Activated CD8-positive, alpha-beta memory T cell treated with anti-CD3 and anti-CD28 coated beads, Interleukin-2, amount 10 ng/mL, durations not matched to agents 7 days and 5 days (primary cell): ENCODE measurements at regions not wholly inside any gene's neighbourhood (a gene's known extent, or its start where the extent isn't known, plus 50 kb on each side); places are given as distances from the start of the nearest gene placed in this dataset.

ENCODE experiments used
- ATAC-seq: fragments of 150-1000 bp; cut with Tn5 transposase; one replicate; pipeline ENCODE4 v1.10.0; 2021; ENCODE audit warnings: moderate library complexity
- CTCF ChIA-PET: fragments of 350-600 bp; sonication (Branson Sonifier 250); formaldehyde crosslinking; loops from one replicate; lab custom pipeline; 2021; ENCODE audit warnings: antibody characterized with exemption; lab: Charles Lee
- DNase-seq: peaks from one replicate; pipeline ENCODE4 v3.0.0-alpha.2; 2020
- H3K27ac Mint-ChIP-seq: one replicate; pipeline ENCODE4 v1.8.0; 2021; ENCODE audit warnings: mild to moderate bottlenecking, mixed read lengths
- H3K27me3 Mint-ChIP-seq: one replicate; pipeline ENCODE4 v1.8.0; 2021; ENCODE audit warnings: mixed read lengths
- H3K36me3 Mint-ChIP-seq: one replicate; pipeline ENCODE4 v1.8.0; 2021; ENCODE audit warnings: mild to moderate bottlenecking, mixed read lengths
- H3K4me1 Mint-ChIP-seq: one replicate; pipeline ENCODE4 v1.8.0; 2021; ENCODE audit warnings: mixed read lengths
- H3K4me3 Mint-ChIP-seq: one replicate; pipeline ENCODE4 v1.8.0; 2021; ENCODE audit warnings: mild to moderate bottlenecking, moderate library complexity, mixed read lengths
- H3K9me3 Mint-ChIP-seq: one replicate; pipeline ENCODE4 v1.8.0; 2022; ENCODE audit warnings: low read depth, mixed read lengths

DNA sequence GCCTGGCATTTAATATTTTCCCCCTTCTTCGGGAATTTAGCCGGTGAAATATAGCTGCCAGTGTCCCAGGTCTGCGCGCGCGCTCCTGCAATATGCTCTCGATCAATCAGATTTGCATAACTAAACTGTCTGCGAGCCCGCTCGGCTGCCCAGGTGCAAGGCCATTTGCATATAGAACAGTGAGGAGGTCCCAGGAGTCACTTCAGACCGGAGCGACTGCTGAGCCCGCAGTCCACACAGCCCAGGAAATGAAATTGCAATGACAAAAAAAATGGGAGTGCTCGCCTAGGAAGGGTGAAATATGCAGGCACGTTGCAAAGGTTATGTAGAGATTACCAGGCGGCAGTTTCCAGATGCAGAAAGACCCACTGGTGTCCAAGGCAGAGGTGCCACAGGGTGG, 228.5 kb downstream of the VRK1 start:
- Mint-ChIP-seq H3K9me3 (no peaks in the 10 kb centered on the region), H3K4me1 (peaks cover 13% of the 10 kb centered on the region), H3K27me3 (peaks cover 17% of the 10 kb centered on the region), H3K4me3 (no peak overlapping the region), H3K36me3 (no peaks in the 10 kb centered on the region), H3K27ac (no peak overlapping the region)
- no peak for ATAC-seq
- CTCF ChIA-PET, result no interaction called here
- DNase-seq, result no peak

DNA sequence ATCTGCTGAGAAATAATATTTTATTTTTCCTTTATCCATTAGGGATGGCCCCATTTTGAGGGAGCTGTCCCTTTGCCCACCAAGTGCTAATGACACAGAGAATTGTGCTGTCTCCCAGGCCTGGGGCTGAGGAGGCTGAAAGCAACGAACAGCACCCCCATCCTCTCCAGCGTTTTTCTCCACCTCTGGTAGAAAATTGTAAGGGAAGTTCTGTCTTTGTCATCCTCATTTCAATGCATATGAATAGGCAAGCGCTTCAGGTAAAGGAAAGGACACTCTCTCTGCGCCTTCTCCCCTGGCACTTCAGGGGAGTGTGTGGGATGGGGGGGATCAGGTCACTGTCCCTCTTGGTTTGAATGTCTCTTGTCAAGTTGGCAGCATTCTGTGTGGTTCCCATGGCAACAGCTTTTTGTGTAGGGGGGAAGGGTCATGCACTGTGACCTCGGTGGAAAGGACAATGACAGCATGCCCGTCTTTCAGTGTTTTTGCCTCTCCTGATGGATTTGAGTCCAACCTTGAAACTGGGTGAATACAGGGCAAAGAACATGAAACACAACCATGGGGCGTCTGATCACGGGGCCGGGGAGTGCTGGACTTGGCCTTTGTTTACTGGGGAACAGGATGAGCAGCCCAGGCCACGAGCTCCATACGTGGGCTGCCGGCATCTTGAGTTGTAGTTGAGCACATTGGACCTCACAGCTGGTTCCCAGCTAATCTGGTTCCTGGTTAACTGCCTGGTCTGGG, 230.2 kb downstream of the VRK1 start:
- H3K4me3 Mint-ChIP-seq, result no peak overlapping the region
- no peak overlapping the region for H3K27ac Mint-ChIP-seq
- H3K36me3 Mint-ChIP-seq, result peaks cover 8% of the 10 kb centered on the region
- ATAC-seq, result no peak
- no peak for DNase-seq
- CTCF ChIA-PET, result no interaction called here
- no peaks in the 10 kb centered on the region for H3K9me3 Mint-ChIP-seq
- H3K27me3 Mint-ChIP-seq, result peaks cover 32% of the 10 kb centered on the region
- H3K4me1 Mint-ChIP-seq, result peaks cover 4% of the 10 kb centered on the region

DNA sequence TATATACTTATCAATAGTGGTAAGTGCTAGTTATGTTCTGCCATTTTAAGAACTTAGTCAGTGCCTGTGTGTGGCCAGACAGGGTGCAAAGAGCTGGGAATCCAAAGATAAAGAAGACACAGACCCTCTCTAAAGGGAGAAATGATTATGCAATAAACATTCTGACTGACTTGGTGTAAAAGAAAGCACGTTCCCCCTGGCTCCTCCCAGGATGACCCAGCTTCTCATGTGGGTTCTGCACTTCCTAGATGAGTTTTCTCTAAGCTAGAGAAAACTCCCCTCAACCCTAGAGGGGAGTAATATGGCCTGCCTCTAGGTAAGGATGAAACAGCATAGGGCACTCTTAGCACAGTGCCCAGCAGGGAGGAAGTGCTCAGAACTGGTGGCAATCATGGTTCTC, 231.2 kb downstream of the VRK1 start:
- CTCF ChIA-PET, result no interaction called here
- H3K36me3 Mint-ChIP-seq, result peaks cover 9% of the 10 kb centered on the region
- no peak overlapping the region for H3K27ac Mint-ChIP-seq
- H3K9me3 Mint-ChIP-seq, result no peaks in the 10 kb centered on the region
- peaks cover 8% of the 10 kb centered on the region for H3K4me1 Mint-ChIP-seq
- no peak overlapping the region for H3K4me3 Mint-ChIP-seq
- ATAC-seq (no peak), DNase-seq (no peak)
- H3K27me3 Mint-ChIP-seq, result peaks cover 38% of the 10 kb centered on the region

DNA sequence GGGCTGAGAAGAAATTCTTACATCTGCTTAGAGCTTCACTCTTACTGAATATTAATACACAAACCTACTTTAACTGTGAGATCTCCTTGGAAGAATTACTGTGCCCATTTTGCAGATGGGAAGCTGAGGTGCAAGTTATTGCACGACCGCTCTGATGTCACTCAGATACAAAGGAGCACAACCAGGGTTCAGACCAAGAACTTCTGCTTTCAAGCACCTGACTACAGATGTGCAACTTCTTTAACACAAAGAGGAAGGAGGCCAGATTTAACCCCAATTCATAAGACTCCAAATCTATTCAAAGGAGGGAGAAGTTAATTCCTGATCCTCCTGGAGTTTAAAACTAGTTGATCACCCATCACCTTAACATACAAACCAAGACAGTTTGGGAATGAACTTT, 232.6 kb downstream of the VRK1 start:
- ATAC-seq, result no peak
- Mint-ChIP-seq H3K27ac (no peak overlapping the region), H3K4me1 (peaks cover 8% of the 10 kb centered on the region), H3K27me3 (peaks cover 48% of the 10 kb centered on the region), H3K9me3 (no peaks in the 10 kb centered on the region), H3K4me3 (no peak overlapping the region), H3K36me3 (peaks cover 9% of the 10 kb centered on the region)
- CTCF ChIA-PET, result no interaction called here
- no peak for DNase-seq

DNA sequence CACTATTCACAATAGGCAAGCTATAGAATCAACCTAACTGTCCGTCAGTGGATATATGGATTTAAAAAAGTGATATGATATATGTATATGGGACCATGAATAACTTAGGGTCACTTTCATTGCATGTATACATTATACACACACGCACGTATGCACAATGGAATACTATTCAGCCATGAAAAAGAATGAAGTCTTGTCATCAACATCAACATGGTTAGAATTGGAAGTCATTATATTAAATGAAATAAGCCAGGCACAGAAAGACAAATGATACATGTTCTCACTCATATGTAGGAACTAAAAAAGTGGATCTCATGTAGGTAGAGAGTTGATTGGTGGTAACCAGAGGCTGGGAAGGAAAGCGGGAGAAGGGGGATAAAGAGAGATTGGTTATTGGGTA, 234.3 kb downstream of the VRK1 start:
- CTCF ChIA-PET, result no interaction called here
- peaks cover 56% of the 10 kb centered on the region for H3K27me3 Mint-ChIP-seq

DNA sequence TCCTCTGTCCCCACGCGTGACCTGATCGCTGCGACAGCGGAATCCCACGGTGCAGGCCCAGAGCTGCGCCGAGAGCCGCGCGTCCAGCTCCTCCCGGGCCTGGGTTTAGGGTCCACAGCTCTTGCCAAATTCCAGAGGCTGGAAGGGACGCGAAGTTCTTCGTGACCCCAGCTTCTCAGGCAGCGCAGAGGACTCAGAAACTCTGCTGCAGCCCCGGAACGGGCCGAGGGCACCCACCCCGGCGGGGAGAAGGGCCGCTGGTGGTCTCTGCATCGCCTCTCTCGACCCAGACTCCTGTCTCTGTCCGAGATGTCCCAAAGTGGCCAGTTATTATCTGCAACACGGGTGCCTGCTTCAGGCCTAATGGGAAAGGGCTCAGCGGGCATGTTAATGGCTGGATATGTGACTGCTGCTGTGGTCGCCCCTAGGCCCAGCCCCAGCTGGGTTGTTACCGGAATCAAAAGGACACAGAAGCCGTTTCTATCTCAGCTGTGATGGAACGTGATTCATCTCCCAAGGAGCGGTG, 236.4 kb downstream of the VRK1 start:
- DNase-seq (no peak), ATAC-seq (no peak)
- no peak overlapping the region for H3K27ac Mint-ChIP-seq
- CTCF ChIA-PET, result interaction anchor here (0.8 kb wide), 1 partner anchor 22 kb away, joined by 3 read pairs; no protein-coding TSS in a partner anchor
- peaks cover 6% of the 10 kb centered on the region for H3K4me1 Mint-ChIP-seq
- no peak overlapping the region for H3K4me3 Mint-ChIP-seq
- H3K36me3 Mint-ChIP-seq, result peaks cover 9% of the 10 kb centered on the region
- peaks cover 67% of the 10 kb centered on the region for H3K27me3 Mint-ChIP-seq
- no peaks in the 10 kb centered on the region for H3K9me3 Mint-ChIP-seq

More for the DNA sequence above, 234.3 kb downstream of the VRK1 start:
- ATAC-seq (no peak), DNase-seq (no peak)
- H3K27ac Mint-ChIP-seq, result no peak overlapping the region
- H3K9me3 Mint-ChIP-seq, result no peaks in the 10 kb centered on the region
- peaks cover 9% of the 10 kb centered on the region for H3K36me3 Mint-ChIP-seq
- H3K4me1 Mint-ChIP-seq, result peaks cover 8% of the 10 kb centered on the region
- H3K4me3 Mint-ChIP-seq, result no peak overlapping the region

DNA sequence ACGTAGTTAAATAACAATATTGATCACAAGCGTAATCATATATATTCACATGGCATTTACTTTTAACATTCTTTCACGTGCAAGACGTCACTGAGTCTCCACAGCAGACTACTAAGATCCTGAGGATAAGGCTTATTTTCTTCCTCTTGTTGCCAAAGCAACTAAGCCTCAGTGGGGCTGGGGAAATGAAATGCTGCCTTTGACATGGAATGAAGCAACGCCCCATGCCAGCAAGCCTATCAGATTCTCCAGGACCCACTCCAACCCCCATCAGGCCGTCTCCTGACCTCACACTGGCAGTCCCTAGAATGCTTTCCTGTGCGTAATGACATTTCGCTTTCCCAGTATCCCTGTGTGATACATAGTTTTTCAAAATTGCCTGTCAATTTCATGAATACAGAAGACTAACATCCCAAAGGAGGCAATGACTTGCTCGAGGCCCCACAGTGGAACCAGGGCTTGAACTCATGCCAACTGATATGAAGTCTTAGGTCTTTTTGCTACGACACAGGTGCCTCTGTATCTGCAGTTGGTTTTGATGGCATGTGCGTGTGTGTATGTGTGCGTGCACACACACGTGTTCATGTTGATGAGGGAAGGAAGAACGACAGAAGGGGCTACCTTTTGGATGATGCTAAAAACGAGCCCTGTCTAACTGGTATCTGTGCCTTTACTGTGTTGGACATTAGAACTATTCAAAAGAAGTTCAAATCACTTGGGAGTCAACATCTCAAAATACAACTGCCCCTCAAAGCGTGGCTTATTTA, 239.1 kb downstream of the VRK1 start:
- ATAC-seq (no peak), DNase-seq (no peak)
- H3K9me3 Mint-ChIP-seq, result peaks cover 9% of the 10 kb centered on the region
- peaks cover 6% of the 10 kb centered on the region for H3K4me1 Mint-ChIP-seq
- no peak overlapping the region for H3K27ac Mint-ChIP-seq
- H3K27me3 Mint-ChIP-seq, result peaks cover 58% of the 10 kb centered on the region
- no peak overlapping the region for H3K4me3 Mint-ChIP-seq
- CTCF ChIA-PET, result no interaction called here
- H3K36me3 Mint-ChIP-seq, result peaks cover 9% of the 10 kb centered on the region

DNA sequence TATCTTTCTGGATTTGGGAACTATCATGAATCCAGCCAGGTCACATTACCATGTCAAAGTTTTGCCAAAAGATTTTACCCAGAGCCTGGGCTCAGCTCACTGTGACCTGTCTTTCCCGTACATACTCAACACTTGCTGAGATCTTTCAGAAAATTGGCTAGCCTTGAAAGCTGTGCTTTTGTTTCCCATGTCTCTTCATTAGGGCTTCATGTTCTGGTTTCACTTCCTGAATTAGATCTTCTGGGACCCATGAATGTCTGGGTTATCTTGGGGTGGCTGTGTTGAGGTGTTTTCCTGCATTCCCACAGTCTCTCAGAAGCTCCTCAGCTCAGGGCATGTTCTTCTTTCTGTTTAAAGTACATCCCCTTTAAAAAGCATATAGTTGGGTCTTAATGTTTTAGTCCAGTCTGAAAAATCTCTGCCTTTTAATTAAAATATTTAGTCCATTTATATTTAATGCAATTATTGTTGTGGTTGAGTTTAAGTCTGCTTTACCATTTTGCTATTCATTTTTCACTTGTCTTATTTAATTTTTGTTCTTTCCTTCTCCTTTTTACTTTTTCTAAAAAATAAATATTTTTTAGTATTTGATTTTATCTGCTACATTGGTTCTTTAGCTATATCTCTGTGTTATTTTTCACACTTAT, 242.7 kb downstream of the VRK1 start:
- H3K27me3 Mint-ChIP-seq, result peaks cover 28% of the 10 kb centered on the region
- CTCF ChIA-PET, result no interaction called here
- H3K36me3 Mint-ChIP-seq, result peaks cover 3% of the 10 kb centered on the region
- H3K4me1 Mint-ChIP-seq, result no peaks in the 10 kb centered on the region
- H3K27ac Mint-ChIP-seq, result no peak overlapping the region
- no peak for DNase-seq
- peaks cover 9% of the 10 kb centered on the region for H3K9me3 Mint-ChIP-seq
- no peak for ATAC-seq
- no peak overlapping the region for H3K4me3 Mint-ChIP-seq

DNA sequence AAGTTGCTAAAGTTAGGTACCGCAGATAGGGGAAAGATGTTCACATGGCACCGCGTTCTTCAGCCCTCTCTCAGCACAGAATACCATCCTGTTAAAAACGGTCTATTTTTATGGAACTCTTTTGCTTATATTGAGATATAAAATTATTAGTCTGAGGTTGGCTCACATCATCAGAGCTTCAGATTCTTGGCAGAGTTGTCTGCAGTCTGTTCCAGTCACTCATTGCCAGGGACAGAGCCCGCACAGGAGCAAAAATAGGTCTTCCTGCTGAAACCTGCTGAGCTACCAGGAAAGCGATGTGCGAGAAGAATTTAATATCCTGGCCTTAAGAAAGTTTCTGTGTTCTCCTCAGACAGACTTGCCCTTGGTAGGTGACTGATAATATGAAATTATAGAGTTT, 249.8 kb downstream of the VRK1 start:
- DNase-seq (no peak), ATAC-seq (no peak)
- Mint-ChIP-seq H3K4me1 (no peaks in the 10 kb centered on the region), H3K27me3 (peaks cover 2% of the 10 kb centered on the region), H3K9me3 (no peaks in the 10 kb centered on the region), H3K27ac (no peak overlapping the region), H3K4me3 (no peak overlapping the region), H3K36me3 (no peaks in the 10 kb centered on the region)
- CTCF ChIA-PET, result interaction anchor here (1.0 kb wide), 1 partner anchor 9 kb away, joined by 3 read pairs; no protein-coding TSS in a partner anchor

DNA sequence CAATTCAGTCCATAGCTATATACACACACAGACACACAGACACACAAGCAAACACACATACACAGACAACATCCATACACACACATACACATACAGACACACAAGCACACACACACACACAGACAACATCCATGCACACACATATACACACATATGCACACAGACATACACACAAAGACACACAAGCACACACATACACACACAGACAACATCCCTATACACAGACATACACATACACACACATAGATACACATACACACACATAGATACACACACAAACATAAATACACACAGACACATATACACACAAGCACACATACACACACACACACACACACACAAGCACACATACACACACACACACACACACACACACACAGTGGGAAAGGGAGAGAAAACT, 254.8 kb downstream of the VRK1 start:
- ATAC-seq (no peak), DNase-seq (no peak)
- Mint-ChIP-seq H3K27me3 (peaks cover 5% of the 10 kb centered on the region), H3K4me3 (no peak overlapping the region), H3K36me3 (no peaks in the 10 kb centered on the region), H3K9me3 (no peaks in the 10 kb centered on the region), H3K4me1 (no peaks in the 10 kb centered on the region), H3K27ac (no peak overlapping the region)
- CTCF ChIA-PET, result interaction anchor here (1.0 kb wide), 1 partner anchor 67 kb away, joined by 3 read pairs; no protein-coding TSS in a partner anchor

DNA sequence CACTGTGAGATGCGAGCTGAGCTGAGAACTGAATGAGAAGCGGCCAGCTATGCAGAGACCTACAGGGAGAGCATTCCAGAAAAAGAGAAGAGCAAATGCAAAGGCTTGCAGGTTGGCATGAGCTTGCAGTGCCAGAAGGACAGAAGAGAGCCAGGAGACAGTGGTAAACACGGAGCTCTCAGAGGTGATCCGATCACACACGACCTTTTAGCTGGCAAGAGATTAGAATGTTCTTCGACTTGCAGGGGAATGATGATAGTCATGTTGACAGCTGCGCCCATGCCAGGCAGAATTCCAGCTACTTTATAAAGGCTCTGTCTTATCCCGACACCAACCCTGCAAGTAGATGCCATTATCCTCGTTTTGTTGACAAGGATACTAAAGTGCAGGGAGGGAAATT, 256.8 kb downstream of the VRK1 start:
- Mint-ChIP-seq H3K27ac (no peak overlapping the region), H3K27me3 (peaks cover 7% of the 10 kb centered on the region), H3K36me3 (no peaks in the 10 kb centered on the region), H3K9me3 (no peaks in the 10 kb centered on the region), H3K4me1 (no peaks in the 10 kb centered on the region), H3K4me3 (no peak overlapping the region)
- CTCF ChIA-PET, result no interaction called here
- DNase-seq, result no peak
- ATAC-seq, result no peak

DNA sequence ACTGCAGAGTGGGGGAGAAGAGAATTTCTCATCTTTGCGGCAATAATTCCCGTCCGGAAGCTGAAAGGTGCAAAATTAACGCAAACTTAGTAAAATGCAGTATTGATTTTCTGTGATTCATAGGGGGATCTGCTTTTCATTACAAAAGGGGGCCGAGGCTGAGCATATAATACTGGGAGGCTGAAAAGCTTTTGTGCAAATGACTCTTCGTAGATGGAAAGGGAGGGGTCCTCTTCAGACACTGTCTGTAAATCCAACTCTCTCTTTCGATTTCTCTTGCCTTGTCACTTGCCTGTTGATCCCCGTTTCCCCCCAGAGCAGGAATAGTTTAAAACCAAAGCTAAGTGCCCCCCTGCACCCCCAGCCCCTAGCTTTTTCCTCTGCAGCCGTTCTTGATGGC, 258.2 kb downstream of the VRK1 start:
- Mint-ChIP-seq H3K4me3 (no peak overlapping the region), H3K27ac (no peak overlapping the region), H3K9me3 (no peaks in the 10 kb centered on the region), H3K27me3 (peaks cover 7% of the 10 kb centered on the region), H3K36me3 (no peaks in the 10 kb centered on the region), H3K4me1 (no peaks in the 10 kb centered on the region)
- CTCF ChIA-PET, result interaction anchor here (0.6 to 1.2 kb wide), 4 partner anchors 12 to 324 kb away, joined by 3 to 4 read pairs (median 4); no protein-coding TSS in a partner anchor
- ATAC-seq (no peak), DNase-seq (no peak)

DNA sequence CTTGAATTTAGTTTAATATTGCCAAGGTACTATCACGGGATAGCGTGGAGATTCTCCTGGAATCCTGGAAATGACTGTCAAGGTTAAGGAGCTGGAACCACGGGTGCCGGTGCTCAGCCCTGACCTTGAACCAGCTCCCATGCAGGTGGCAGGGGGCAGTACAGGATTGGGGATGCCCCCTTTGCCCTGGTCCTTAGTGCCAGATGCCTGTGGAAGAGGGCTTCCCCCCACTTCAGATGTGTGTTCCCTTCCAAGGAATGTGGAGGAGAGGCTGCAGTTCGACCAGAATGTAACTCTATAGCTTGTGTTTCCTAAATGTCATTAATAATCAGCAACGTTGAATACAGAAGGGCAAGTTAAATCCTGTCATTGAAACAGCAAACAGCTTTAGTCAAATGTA, 258.9 kb downstream of the VRK1 start:
- no peak overlapping the region for H3K27ac Mint-ChIP-seq
- CTCF ChIA-PET, result interaction anchor here (0.6 to 1.2 kb wide), 6 partner anchors 9 to 323 kb away, joined by 3 to 4 read pairs (median 3); no protein-coding TSS in a partner anchor

More for the DNA sequence above, 258.9 kb downstream of the VRK1 start:
- ATAC-seq (no peak), DNase-seq (no peak)
- Mint-ChIP-seq H3K36me3 (no peaks in the 10 kb centered on the region), H3K27me3 (peaks cover 7% of the 10 kb centered on the region), H3K9me3 (no peaks in the 10 kb centered on the region), H3K4me1 (no peaks in the 10 kb centered on the region), H3K4me3 (no peak overlapping the region)
